MM.1S (cell line): ENCODE measurements at regions not wholly inside any gene's neighbourhood (a gene's known extent, or its start where the extent isn't known, plus 50 kb on each side); places are given as distances from the start of the nearest gene placed in this dataset.
A peak's percentile ranks its signal among the peaks of the same experiment; 100 is the strongest.

Source experiments
- EZH2 ChIP-seq: fragments of 300-600 bp; sonication (generic); optimal IDR thresholded peaks from 2 replicates; pipeline ENCODE3; 2017; ENCODE audit warnings: low read depth, mild to moderate bottlenecking, antibody characterized with exemption, low read length, mixed read lengths
- EZH2phosphoT487 ChIP-seq: fragments of 300-600 bp; sonication (generic); IDR thresholded peaks from 2 replicates; pipeline ENCODE4 v1.6.1; 2018; ENCODE audit warnings: antibody characterized with exemption, low read length
- TF ChIP-seq, protein P1 (sequence below): fragments of 300-600 bp; sonication (generic); IDR thresholded peaks from 2 replicates; pipeline ENCODE4 v1.5.1; 2016; ENCODE audit warnings: antibody characterized with exemption, low read length, mixed read lengths

DNA sequence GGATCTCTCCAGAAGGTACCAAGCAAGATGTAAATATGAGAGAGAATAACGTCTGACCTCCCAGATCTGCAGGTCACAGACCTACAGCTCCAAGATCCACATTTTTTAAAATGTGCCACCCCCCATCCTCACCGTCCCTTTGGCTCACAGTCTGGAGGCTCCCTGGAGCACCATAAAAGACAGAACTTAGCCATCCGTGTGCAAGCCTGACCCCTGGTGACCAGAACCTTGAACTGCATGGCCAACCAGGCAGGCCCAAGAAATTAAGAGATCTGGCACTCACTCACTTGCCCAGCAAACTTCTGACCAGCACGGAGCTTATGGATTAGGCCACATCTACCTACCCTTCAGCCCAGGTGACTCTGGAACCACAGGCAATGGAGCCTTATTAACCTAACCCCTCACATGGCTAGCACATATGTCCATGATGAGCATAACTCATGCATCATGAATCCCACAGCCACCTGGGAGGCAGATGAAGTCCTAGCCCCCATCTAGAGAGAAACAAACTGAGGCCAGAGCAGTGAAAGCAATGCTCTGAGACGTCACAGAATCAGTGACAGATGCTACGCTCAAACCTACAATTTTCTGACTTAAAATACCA is 275.3 kb downstream of the UACA start:
- TF ChIP-seq EZH2 (no peak), EZH2phosphoT487 (no peak)
- TF ChIP-seq, protein P1, sequence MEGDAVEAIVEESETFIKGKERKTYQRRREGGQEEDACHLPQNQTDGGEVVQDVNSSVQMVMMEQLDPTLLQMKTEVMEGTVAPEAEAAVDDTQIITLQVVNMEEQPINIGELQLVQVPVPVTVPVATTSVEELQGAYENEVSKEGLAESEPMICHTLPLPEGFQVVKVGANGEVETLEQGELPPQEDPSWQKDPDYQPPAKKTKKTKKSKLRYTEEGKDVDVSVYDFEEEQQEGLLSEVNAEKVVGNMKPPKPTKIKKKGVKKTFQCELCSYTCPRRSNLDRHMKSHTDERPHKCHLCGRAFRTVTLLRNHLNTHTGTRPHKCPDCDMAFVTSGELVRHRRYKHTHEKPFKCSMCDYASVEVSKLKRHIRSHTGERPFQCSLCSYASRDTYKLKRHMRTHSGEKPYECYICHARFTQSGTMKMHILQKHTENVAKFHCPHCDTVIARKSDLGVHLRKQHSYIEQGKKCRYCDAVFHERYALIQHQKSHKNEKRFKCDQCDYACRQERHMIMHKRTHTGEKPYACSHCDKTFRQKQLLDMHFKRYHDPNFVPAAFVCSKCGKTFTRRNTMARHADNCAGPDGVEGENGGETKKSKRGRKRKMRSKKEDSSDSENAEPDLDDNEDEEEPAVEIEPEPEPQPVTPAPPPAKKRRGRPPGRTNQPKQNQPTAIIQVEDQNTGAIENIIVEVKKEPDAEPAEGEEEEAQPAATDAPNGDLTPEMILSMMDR, result peak; percentile 95
